Nephron progenitor cell (in vitro differentiated cells): ENCODE measurements at regions not wholly inside any gene's neighbourhood (a gene's known extent, or its start where the extent isn't known, plus 50 kb on each side); places are given as distances from the start of the nearest gene placed in this dataset.
A peak's percentile ranks its signal among the peaks of the same experiment; 100 is the strongest.

Experiments used
- DNase-seq: peaks from one replicate; pipeline ENCODE4 v3.0.0; 2021
- H3K27ac Mint-ChIP-seq: 2 replicates; pipeline ENCODE4 v1.8.0; 2021; ENCODE audit warnings: mild to moderate bottlenecking, moderate library complexity, mixed read lengths
- H3K27me3 Mint-ChIP-seq: 2 replicates; pipeline ENCODE4 v1.8.0; 2021; ENCODE audit warnings: mild to moderate bottlenecking, low read depth, mixed read lengths; ENCODE audit not compliant: poor library complexity
- H3K36me3 Mint-ChIP-seq: 2 replicates; pipeline ENCODE4 v1.8.0; 2021; ENCODE audit warnings: low read depth, mixed read lengths
- H3K4me1 Mint-ChIP-seq: 2 replicates; pipeline ENCODE4 v1.8.0; 2021; ENCODE audit warnings: mixed read lengths
- H3K4me3 Mint-ChIP-seq: 2 replicates; pipeline ENCODE4 v1.8.0; 2021; ENCODE audit warnings: mild to moderate bottlenecking, moderate library complexity, mixed read lengths
- H3K9me3 Mint-ChIP-seq: 2 replicates; pipeline ENCODE4 v1.8.0; 2021; ENCODE audit warnings: mild to moderate bottlenecking, moderate library complexity, mixed read lengths
- CTCF ChIP-seq: fragments of 200-600 bp; sonication (generic); IDR thresholded peaks from 2 replicates; pipeline ENCODE4 v1.5.0; 2021; ENCODE audit warnings: antibody characterized with exemption

GRCh38 chr6:105608711-105609374 lies 206.0 kb upstream of the PREP start:
- DNase-seq = no peak
- Mint-ChIP-seq H3K27me3 (no peaks in the 10 kb centered on the region), H3K27ac (no peak overlapping the region), H3K36me3 (no peaks in the 10 kb centered on the region), H3K9me3 (peaks cover 14% of the 10 kb centered on the region), H3K4me3 (no peak overlapping the region), H3K4me1 (peaks cover 59% of the 10 kb centered on the region)
- TF ChIP-seq CTCF = no peak

GRCh38 chr6:105607636-105608621 lies 205.0 kb upstream of the PREP start:
- no peak for DNase-seq
- Mint-ChIP-seq H3K27me3 (no peaks in the 10 kb centered on the region), H3K4me1 (peaks cover 68% of the 10 kb centered on the region), H3K4me3 (peak overlapping the region; percentile 7), H3K9me3 (peaks cover 14% of the 10 kb centered on the region), H3K27ac (peak overlapping the region; percentile 99), H3K36me3 (no peaks in the 10 kb centered on the region)
- TF ChIP-seq CTCF = no peak

- Mint-ChIP-seq H3K9me3 (peaks cover 14% of the 10 kb centered on the region), H3K36me3 (no peaks in the 10 kb centered on the region), H3K27me3 (no peaks in the 10 kb centered on the region), H3K4me1 (peaks cover 74% of the 10 kb centered on the region), H3K4me3 (peak overlapping the region; percentile 7), H3K27ac (peak overlapping the region; percentile 99)
- DNase-seq = no peak
- TF ChIP-seq CTCF = no peak
These were observed 204.1 kb upstream of the PREP start for GRCh38 chr6:105606831-105607463.

- Mint-ChIP-seq H3K36me3 (no peaks in the 10 kb centered on the region), H3K4me1 (peaks cover 90% of the 10 kb centered on the region), H3K27me3 (peaks cover 4% of the 10 kb centered on the region), H3K9me3 (peaks cover 13% of the 10 kb centered on the region), H3K27ac (peak overlapping the region; percentile 84), H3K4me3 (no peak overlapping the region)
- DNase-seq = no peak
- no peak for TF ChIP-seq CTCF
These were observed 201.7 kb upstream of the PREP start for GRCh38 chr6:105604587-105604884.

GRCh38 chr6:105603788-105604586 lies 201.1 kb upstream of the PREP start:
- DNase-seq = no peak
- H3K27me3 Mint-ChIP-seq = peaks cover 4% of the 10 kb centered on the region
- peak overlapping the region; percentile 84 for H3K27ac Mint-ChIP-seq
- H3K4me1 Mint-ChIP-seq = peaks cover 87% of the 10 kb centered on the region
- H3K4me3 Mint-ChIP-seq = no peak overlapping the region
- TF ChIP-seq CTCF = no peak
- no peaks in the 10 kb centered on the region for H3K36me3 Mint-ChIP-seq
- H3K9me3 Mint-ChIP-seq = peaks cover 9% of the 10 kb centered on the region
